ENCODE measurements at regions not wholly inside any gene's neighbourhood (a gene's known extent, or its start where the extent isn't known, plus 50 kb on each side); places are given as distances from the start of the nearest gene placed in this dataset.

- DNase-seq, result no peak
- no peak overlapping the region for H3K4me3 ChIP-seq
- peaks cover 2% of the 10 kb centered on the region; the same call in 1 of the 2 replicates for H3K9me3 ChIP-seq
- H3K36me3 ChIP-seq, result no peaks in the 10 kb centered on the region
- H3K27me3 ChIP-seq, result no peaks in the 10 kb centered on the region
Observed at GRCh38 chr10:88126699-88127098, 263.3 kb downstream of the PTEN start.

GRCh38 chr10:88127269-88127668 is 263.8 kb downstream of the PTEN start:
- DNase-seq, result no peak
- H3K36me3 ChIP-seq, result no peaks in the 10 kb centered on the region
- H3K4me3 ChIP-seq, result no peak overlapping the region
- peaks cover 2% of the 10 kb centered on the region; the same call in 1 of the 2 replicates for H3K9me3 ChIP-seq
- no peaks in the 10 kb centered on the region for H3K27me3 ChIP-seq

GRCh38 chr10:88127766-88128165 is 264.3 kb downstream of the PTEN start:
- H3K9me3 ChIP-seq, result peaks cover 2% of the 10 kb centered on the region; the same call in 1 of the 2 replicates
- H3K4me3 ChIP-seq, result no peak overlapping the region
- DNase-seq, result no peak
- no peaks in the 10 kb centered on the region for H3K36me3 ChIP-seq
- H3K27me3 ChIP-seq, result no peaks in the 10 kb centered on the region

DNA sequence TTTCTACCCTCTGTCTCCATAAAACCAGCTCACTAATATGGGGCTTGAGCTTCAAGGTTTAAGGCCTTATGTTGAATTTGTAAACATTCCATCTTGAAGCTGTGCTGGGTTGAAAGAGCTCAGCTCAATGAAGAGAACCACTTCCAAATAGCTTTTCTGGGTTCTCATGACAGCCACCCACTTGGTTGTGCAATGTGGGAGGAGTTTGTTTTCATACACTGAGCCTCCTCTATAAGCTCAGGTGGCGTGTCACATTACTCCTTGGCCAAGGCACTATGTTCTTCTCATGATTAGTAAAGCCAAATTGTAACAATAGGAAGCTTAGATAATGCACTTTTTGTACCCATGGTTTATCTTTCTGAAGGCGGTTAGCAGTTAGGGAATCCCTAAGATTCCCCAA is 265.6 kb downstream of the PTEN start:
- Histone ChIP-seq H3K36me3 (no peaks in the 10 kb centered on the region), H3K4me3 (no peak overlapping the region), H3K9me3 (peaks cover 2% of the 10 kb centered on the region; the same call in 1 of the 2 replicates), H3K27me3 (no peaks in the 10 kb centered on the region)
- DNase-seq, result no peak

GRCh38 chr10:88130912-88131311 is 267.5 kb downstream of the PTEN start:
- H3K27me3 ChIP-seq, result no peaks in the 10 kb centered on the region
- DNase-seq, result no peak
- H3K9me3 ChIP-seq, result peaks cover 2% of the 10 kb centered on the region; the same call in 1 of the 2 replicates
- no peak overlapping the region for H3K4me3 ChIP-seq
- H3K36me3 ChIP-seq, result no peaks in the 10 kb centered on the region

- DNase-seq, result peak; percentile 94
Observed at GRCh38 chr10:88131511-88132139, 268.2 kb downstream of the PTEN start.

GRCh38 chr10:88136712-88137111 is 273.3 kb downstream of the PTEN start:
- DNase-seq, result no peak
- Histone ChIP-seq H3K36me3 (no peaks in the 10 kb centered on the region), H3K27me3 (no peaks in the 10 kb centered on the region)

More at GRCh38 chr10:88131511-88132139, 268.2 kb downstream of the PTEN start:
- H3K9me3 ChIP-seq, result peaks cover 2% of the 10 kb centered on the region; the same call in 1 of the 2 replicates
- no peaks in the 10 kb centered on the region for H3K27me3 ChIP-seq
- no peaks in the 10 kb centered on the region for H3K36me3 ChIP-seq
- H3K4me3 ChIP-seq, result no peak overlapping the region

GRCh38 chr10:88138319-88138848 is 275.0 kb downstream of the PTEN start:
- DNase-seq, result no peak
- no peaks in the 10 kb centered on the region for H3K36me3 ChIP-seq
- no peaks in the 10 kb centered on the region for H3K27me3 ChIP-seq
- peaks cover 3% of the 10 kb centered on the region for H3K9me3 ChIP-seq
- no peak overlapping the region for H3K4me3 ChIP-seq

More at GRCh38 chr10:88136712-88137111, 273.3 kb downstream of the PTEN start:
- Histone ChIP-seq H3K9me3 (no peaks in the 10 kb centered on the region), H3K4me3 (no peak overlapping the region)

GRCh38 chr10:88147000-88147798 is 283.8 kb downstream of the PTEN start:
- Histone ChIP-seq H3K9me3 (peaks cover 1% of the 10 kb centered on the region), H3K36me3 (no peaks in the 10 kb centered on the region), H3K27me3 (no peaks in the 10 kb centered on the region), H3K4me3 (no peak overlapping the region)
- DNase-seq, result no peak

GRCh38 chr10:88149906-88150305 is 286.5 kb downstream of the PTEN start:
- Histone ChIP-seq H3K27me3 (no peaks in the 10 kb centered on the region), H3K9me3 (no peaks in the 10 kb centered on the region), H3K4me3 (no peak overlapping the region), H3K36me3 (no peaks in the 10 kb centered on the region)
- DNase-seq, result peak; percentile 52

DNA sequence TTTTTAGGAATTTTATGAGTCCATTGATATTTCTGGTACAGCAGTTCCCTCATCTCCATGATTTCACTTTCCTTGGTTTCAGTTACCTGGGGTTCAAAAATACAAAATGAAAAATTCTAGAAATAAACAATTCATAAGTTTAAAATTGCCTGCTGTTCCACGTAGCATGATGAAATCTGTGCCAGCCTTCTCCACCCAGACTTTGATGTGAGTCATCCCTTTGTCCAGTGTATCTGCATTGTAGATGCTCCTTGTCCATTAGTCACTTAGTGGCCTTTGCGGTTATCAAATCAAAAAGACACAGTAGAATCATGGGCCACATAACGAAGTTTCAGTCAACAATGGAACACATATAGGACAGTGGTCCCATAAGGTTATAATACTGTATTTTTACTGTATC is 286.9 kb downstream of the PTEN start:
- Histone ChIP-seq H3K4me3 (no peak overlapping the region), H3K27me3 (no peaks in the 10 kb centered on the region), H3K36me3 (no peaks in the 10 kb centered on the region), H3K9me3 (no peaks in the 10 kb centered on the region)
- DNase-seq, result peak; percentile 58

DNA sequence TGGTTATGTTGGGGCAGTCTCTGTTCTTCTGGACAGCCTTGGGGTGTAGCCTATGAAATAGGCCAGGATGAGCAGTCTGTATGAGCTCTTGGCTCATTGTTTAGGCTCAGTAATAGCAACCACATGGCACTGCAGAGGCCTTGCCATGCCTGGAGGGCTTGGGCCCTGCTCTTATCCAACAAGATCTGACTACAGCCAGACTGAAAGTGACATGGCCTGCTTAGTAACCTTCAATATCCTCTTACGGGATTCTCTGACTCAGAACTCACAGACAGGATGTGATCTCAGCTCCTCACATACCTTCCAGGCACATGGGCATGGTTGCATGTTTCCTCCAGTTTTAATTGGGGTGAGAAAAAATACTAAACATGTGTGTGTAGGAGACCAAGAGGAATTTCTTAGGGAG is 289.3 kb downstream of the PTEN start:
- no peaks in the 10 kb centered on the region for H3K27me3 ChIP-seq
- no peak overlapping the region for H3K4me3 ChIP-seq
- peak; percentile 94 for DNase-seq
- H3K9me3 ChIP-seq, result no peaks in the 10 kb centered on the region
- no peaks in the 10 kb centered on the region for H3K36me3 ChIP-seq

DNA sequence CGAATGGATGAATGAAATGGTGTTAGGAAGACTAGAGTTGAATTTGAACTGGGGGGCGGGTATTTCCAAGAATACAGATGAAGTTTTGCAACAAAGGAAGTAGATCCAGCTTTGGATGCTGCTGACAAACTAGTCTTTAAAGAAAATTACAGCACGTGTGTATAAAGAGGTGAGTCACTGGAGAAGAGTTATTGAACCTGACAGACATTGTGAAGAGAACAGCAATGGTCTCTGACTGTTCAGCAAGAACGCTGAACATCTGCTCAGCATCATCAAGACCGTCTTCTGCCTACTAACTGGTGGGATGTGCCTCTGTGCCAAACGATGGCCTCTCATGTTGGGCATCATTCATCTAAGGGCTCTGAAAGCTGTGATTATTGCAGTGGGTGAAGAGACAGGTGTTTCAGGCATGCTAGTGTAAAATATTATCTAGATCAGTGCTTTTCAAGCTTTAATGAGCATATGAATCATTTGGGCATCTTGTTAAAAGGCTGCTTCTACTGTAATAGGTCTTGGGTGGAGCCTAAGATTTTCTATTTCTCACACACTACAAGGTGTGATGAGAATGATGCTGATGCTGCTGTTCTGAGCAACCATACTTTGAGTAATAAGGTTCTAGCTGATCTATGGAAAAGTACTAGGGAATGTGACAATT is 291.3 kb downstream of the PTEN start:
- DNase-seq, result no peak
- Histone ChIP-seq H3K36me3 (no peaks in the 10 kb centered on the region), H3K9me3 (no peaks in the 10 kb centered on the region), H3K4me3 (no peak overlapping the region), H3K27me3 (no peaks in the 10 kb centered on the region)

DNA sequence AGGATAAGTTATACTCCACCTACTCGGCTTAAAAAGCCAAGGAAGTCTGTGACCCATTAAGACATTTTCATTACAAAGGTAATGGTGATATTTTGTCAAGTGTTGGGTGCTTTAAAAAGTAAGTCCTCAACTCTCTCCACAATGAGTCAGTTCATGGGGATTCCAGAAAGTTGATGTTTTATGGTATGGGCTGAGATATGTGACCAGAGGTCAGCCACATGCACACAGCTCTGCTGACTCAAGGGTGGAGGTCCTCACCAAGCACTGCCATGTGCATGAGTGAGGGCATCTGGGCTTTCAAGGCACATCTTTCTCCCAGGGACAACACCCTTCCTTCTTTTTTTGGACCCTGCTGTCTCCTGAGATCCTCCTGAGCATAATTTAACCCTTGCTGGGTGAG is 292.9 kb downstream of the PTEN start:
- no peaks in the 10 kb centered on the region for H3K9me3 ChIP-seq
- no peaks in the 10 kb centered on the region for H3K36me3 ChIP-seq
- H3K4me3 ChIP-seq, result no peak overlapping the region
- peak; percentile 65 for DNase-seq
- H3K27me3 ChIP-seq, result no peaks in the 10 kb centered on the region

DNA sequence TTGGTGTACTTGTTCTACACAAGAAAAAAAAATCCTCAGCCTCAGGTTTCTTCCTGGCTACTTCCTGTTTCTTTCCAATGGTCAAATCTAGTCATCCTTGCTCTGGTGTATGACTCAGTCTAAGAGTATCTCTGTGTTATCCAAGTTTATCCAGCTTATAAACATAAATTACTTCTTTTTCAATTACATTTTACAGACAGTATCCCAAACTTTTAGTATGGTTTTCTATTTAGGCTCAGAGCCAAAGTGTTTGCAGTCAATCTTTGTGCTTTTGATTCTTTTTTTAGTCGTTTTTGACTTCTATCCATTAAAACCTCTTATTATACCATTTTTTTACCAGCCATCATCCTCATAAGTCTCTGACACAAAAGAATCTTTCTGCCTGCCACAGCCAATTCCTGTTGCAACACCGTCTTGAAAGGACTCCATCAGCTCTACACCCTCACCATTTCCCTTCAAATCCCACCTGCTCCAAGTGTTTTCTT is 294.6 kb downstream of the PTEN start:
- DNase-seq, result peak; percentile 48
- H3K9me3 ChIP-seq, result no peaks in the 10 kb centered on the region

GRCh38 chr10:88158526-88159122 is 295.2 kb downstream of the PTEN start:
- H3K27me3 ChIP-seq, result no peaks in the 10 kb centered on the region
- DNase-seq, result no peak
- H3K36me3 ChIP-seq, result no peaks in the 10 kb centered on the region
- no peak overlapping the region for H3K4me3 ChIP-seq
- no peaks in the 10 kb centered on the region for H3K9me3 ChIP-seq

More for the DNA sequence above, 294.6 kb downstream of the PTEN start:
- no peaks in the 10 kb centered on the region for H3K36me3 ChIP-seq
- no peaks in the 10 kb centered on the region for H3K27me3 ChIP-seq
- H3K4me3 ChIP-seq, result no peak overlapping the region
